SH-SY5Y (cell line): ENCODE measurements at regions not wholly inside any gene's neighbourhood (a gene's known extent, or its start where the extent isn't known, plus 50 kb on each side); places are given as distances from the start of the nearest gene placed in this dataset.

Source experiments
- GATA2 ChIP-seq: IDR thresholded peaks from 2 replicates; pipeline ENCODE4 v1.6.1; 2011; ENCODE audit warnings: mild to moderate bottlenecking, low read depth, low read length
- GATA3 ChIP-seq: IDR thresholded peaks from 2 replicates; pipeline ENCODE4 v1.6.1; 2011; ENCODE audit warnings: low read depth, mild to moderate bottlenecking, low read length, moderate library complexity

GRCh38 chrX:129227366-129227765, 295.9 kb downstream of the SMARCA1 start:
- TF ChIP-seq GATA2 = no peak
- TF ChIP-seq GATA3 = no peak
